ENCODE measurements at regions not wholly inside any gene's neighbourhood (a gene's known extent, or its start where the extent isn't known, plus 50 kb on each side); places are given as distances from the start of the nearest gene placed in this dataset.
"Not testable (repeated sequence)": the region's sequence is repeated elsewhere in the genome, so short reads cannot be mapped to it uniquely, and the experiment has no call there.

DNA sequence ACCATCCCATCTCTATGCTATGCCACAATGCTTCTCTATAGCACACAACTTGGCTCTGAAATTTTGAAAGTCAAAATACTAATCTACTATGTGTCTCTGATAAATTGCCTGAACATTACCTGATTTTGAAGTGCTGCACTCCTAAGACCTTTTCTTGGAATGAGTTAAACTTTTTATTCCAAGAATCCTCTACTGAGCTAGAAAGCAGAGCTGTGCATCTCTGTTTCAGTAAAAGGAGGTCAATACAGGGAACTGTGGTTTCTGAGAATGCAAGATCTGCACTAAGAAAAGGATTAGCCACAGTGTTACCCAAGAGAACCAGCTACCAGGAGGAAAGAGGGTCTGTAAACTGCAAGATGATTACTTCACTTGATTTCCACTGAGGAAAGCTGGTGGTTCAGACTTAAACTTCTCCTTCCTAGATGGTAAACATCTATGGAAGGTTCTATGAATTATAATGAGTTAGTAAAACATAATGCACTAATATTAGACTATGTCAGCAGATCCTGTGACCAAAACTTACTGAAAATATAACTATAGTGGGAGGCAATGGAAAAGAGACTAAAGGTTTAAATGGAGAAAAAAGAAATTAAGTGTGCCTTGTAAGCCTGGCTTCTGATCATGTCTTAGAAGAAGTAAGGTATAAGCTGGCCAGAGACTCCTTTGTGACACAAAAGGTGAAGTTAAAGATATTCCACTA is 588.0 kb upstream of the DEFB115 start:
- TF ChIP-seq, protein P1, sequence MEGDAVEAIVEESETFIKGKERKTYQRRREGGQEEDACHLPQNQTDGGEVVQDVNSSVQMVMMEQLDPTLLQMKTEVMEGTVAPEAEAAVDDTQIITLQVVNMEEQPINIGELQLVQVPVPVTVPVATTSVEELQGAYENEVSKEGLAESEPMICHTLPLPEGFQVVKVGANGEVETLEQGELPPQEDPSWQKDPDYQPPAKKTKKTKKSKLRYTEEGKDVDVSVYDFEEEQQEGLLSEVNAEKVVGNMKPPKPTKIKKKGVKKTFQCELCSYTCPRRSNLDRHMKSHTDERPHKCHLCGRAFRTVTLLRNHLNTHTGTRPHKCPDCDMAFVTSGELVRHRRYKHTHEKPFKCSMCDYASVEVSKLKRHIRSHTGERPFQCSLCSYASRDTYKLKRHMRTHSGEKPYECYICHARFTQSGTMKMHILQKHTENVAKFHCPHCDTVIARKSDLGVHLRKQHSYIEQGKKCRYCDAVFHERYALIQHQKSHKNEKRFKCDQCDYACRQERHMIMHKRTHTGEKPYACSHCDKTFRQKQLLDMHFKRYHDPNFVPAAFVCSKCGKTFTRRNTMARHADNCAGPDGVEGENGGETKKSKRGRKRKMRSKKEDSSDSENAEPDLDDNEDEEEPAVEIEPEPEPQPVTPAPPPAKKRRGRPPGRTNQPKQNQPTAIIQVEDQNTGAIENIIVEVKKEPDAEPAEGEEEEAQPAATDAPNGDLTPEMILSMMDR (conservative IDR thresholded peaks at IDR 0.05; ENCODE audit: low read depth, low read length) = not testable (repeated sequence)
- TF ChIP-seq POLR2A (IDR thresholded peaks at IDR 0.05; ENCODE audit: low read depth, low read length); SMC3 (IDR thresholded peaks at IDR 0.05; ENCODE audit: low read depth, low read length); CEBPB (IDR thresholded peaks at IDR 0.05; ENCODE audit: low read depth, low read length); RAD21 (IDR thresholded peaks at IDR 0.05; ENCODE audit: low read length); NFE2L2 (IDR thresholded peaks at IDR 0.05; ENCODE audit: low read depth, low read length); MXI1 (IDR thresholded peaks at IDR 0.05; ENCODE audit: borderline replicate concordance, low read depth, low read length); FOS (IDR thresholded peaks at IDR 0.05; ENCODE audit: low read depth, low read length); RCOR1 (IDR thresholded peaks at IDR 0.05; ENCODE audit: insufficient replicate concordance, low read length); RFX5 (IDR thresholded peaks at IDR 0.05; ENCODE audit: low read depth, low read length): not testable (repeated sequence)
